ENCODE measurements at regions not wholly inside any gene's neighbourhood (a gene's known extent, or its start where the extent isn't known, plus 50 kb on each side); places are given as distances from the start of the nearest gene placed in this dataset.

- no peak overlapping the region for H3K4me3 ChIP-seq (ENCODE audit: low read depth, low read length)
- DNase-seq (ENCODE audit: low read depth) = no peak
- no peak for TF ChIP-seq CTCF (IDR thresholded peaks at IDR 0.05; ENCODE audit: insufficient read depth, low read length)
Measured at GRCh38 chr2:180368881-180369280, 361.8 kb upstream of the CWC22 start.

GRCh38 chr2:180367815-180368214 lies 360.7 kb upstream of the CWC22 start:
- H3K4me3 ChIP-seq (ENCODE audit: low read depth, low read length) = no peak overlapping the region
- DNase-seq (ENCODE audit: low read depth) = peak; percentile 88
- TF ChIP-seq CTCF (IDR thresholded peaks at IDR 0.05; ENCODE audit: insufficient read depth, low read length) = no peak

DNA sequence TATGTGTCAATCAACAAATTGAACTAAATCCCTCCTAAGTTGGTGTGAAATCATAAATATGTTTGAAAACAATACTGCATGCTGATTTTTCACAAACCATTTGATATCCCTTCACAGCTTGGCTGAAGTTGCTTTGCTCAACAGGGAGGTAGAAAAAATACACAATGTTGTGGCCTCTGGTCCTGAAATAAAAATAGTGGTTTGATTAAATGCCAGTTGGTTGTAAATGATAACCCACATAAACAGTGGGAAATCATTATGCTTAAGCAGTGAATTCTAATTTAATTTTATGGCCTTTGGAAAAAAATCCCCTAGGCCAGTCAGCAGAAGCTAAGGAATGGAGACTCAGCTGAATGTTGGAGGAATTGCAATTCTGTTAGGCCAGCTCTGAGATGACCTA lies 359.4 kb upstream of the CWC22 start:
- DNase-seq (ENCODE audit: low read depth) = no peak
- TF ChIP-seq CTCF (IDR thresholded peaks at IDR 0.05; ENCODE audit: insufficient read depth, low read length) = no peak
- no peak overlapping the region for H3K4me3 ChIP-seq (ENCODE audit: low read depth, low read length)

DNA sequence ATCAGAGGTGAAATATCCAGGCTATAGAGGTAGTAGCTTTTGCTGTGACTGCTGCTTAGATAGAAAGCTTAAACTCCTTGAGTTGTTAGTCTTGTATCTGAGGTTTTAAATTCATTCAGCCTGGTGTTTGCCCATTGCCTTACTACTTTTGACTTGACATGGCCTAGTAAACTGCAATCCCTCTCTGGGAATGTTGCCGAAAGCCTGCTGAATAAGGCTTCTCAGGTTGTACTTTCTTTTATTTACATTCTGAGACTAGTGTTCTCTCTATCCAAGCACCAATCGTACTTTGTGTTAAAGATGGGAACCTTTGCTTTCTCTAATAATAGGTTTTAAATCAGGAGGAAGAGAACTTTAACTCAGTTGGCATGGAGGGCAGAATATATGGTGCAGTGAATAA lies 357.6 kb upstream of the CWC22 start:
- DNase-seq (ENCODE audit: low read depth) = no peak
- no peak for TF ChIP-seq CTCF (IDR thresholded peaks at IDR 0.05; ENCODE audit: insufficient read depth, low read length)
- no peak overlapping the region for H3K4me3 ChIP-seq (ENCODE audit: low read depth, low read length)

GRCh38 chr2:180360283-180360618 lies 353.2 kb upstream of the CWC22 start:
- no peak overlapping the region for H3K4me3 ChIP-seq (ENCODE audit: low read depth, low read length)
- no peak for DNase-seq (ENCODE audit: low read depth)
- no peak for TF ChIP-seq CTCF (IDR thresholded peaks at IDR 0.05; ENCODE audit: insufficient read depth, low read length)

- H3K4me3 ChIP-seq (ENCODE audit: low read depth, low read length) = no peak overlapping the region
- no peak for DNase-seq (ENCODE audit: low read depth)
- TF ChIP-seq CTCF (IDR thresholded peaks at IDR 0.05; ENCODE audit: insufficient read depth, low read length) = no peak
Measured at GRCh38 chr2:180359522-180360282, 352.6 kb upstream of the CWC22 start.

GRCh38 chr2:180358458-180358857 lies 351.4 kb upstream of the CWC22 start:
- no peak for DNase-seq (ENCODE audit: low read depth)
- no peak for TF ChIP-seq CTCF (IDR thresholded peaks at IDR 0.05; ENCODE audit: insufficient read depth, low read length)
- H3K4me3 ChIP-seq (ENCODE audit: low read depth, low read length) = no peak overlapping the region

All from fibroblast of the aortic adventitia (primary cell).